ENCODE measurements at regions not wholly inside any gene's neighbourhood (a gene's known extent, or its start where the extent isn't known, plus 50 kb on each side); places are given as distances from the start of the nearest gene placed in this dataset.
"Not testable (repeated sequence)": the region's sequence is repeated elsewhere in the genome, so short reads cannot be mapped to it uniquely, and the experiment has no call there.

GRCh38 chr13:80888390-80888789 is 547.5 kb upstream of the SPRY2 start:
- in situ Hi-C loops (cut with MboI; ENCODE audit: low sequenced_read_pairs): no loop called here

- in situ Hi-C loops (cut with MboI; ENCODE audit: low sequenced_read_pairs): no loop called here
These were observed 543.3 kb upstream of the SPRY2 start for GRCh38 chr13:80884056-80884785.

- in situ Hi-C loops (cut with MboI; ENCODE audit: low sequenced_read_pairs): no loop called here
These were observed 542.6 kb upstream of the SPRY2 start for GRCh38 chr13:80883545-80883944.

GRCh38 chr13:80881942-80882445 is 541.1 kb upstream of the SPRY2 start:
- in situ Hi-C loops (cut with MboI; ENCODE audit: low sequenced_read_pairs): no loop called here

- in situ Hi-C loops (cut with MboI; ENCODE audit: low sequenced_read_pairs): no loop called here
These were observed 540.6 kb upstream of the SPRY2 start for GRCh38 chr13:80881495-80881894.

GRCh38 chr13:80881034-80881433 is 540.1 kb upstream of the SPRY2 start:
- in situ Hi-C loops (cut with MboI; ENCODE audit: low sequenced_read_pairs): no loop called here

- in situ Hi-C loops (cut with MboI; ENCODE audit: low sequenced_read_pairs): no loop called here
These were observed 537.0 kb upstream of the SPRY2 start for GRCh38 chr13:80877944-80878241.

- in situ Hi-C loops (cut with MboI; ENCODE audit: low sequenced_read_pairs): no loop called here
These were observed 536.5 kb upstream of the SPRY2 start for GRCh38 chr13:80877209-80877943.

GRCh38 chr13:80873589-80873988 is 532.7 kb upstream of the SPRY2 start:
- in situ Hi-C loops (cut with MboI; ENCODE audit: low sequenced_read_pairs): no loop called here

GRCh38 chr13:80871971-80872370 is 531.0 kb upstream of the SPRY2 start:
- in situ Hi-C loops (cut with MboI; ENCODE audit: low sequenced_read_pairs): not testable (repeated sequence)

- in situ Hi-C loops (cut with MboI; ENCODE audit: low sequenced_read_pairs): no loop called here
These were observed 530.6 kb upstream of the SPRY2 start for GRCh38 chr13:80871481-80871880.

- in situ Hi-C loops (cut with MboI; ENCODE audit: low sequenced_read_pairs): no loop called here
These were observed 529.3 kb upstream of the SPRY2 start for GRCh38 chr13:80870186-80870585.

- in situ Hi-C loops (cut with MboI; ENCODE audit: low sequenced_read_pairs): no loop called here
These were observed 526.0 kb upstream of the SPRY2 start for GRCh38 chr13:80866921-80867320.

- in situ Hi-C loops (cut with MboI; ENCODE audit: low sequenced_read_pairs): no loop called here
These were observed 524.4 kb upstream of the SPRY2 start for GRCh38 chr13:80865329-80865728.

GRCh38 chr13:80862456-80862855 is 521.5 kb upstream of the SPRY2 start:
- in situ Hi-C loops (cut with MboI; ENCODE audit: low sequenced_read_pairs): no loop called here

- in situ Hi-C loops (cut with MboI; ENCODE audit: low sequenced_read_pairs): no loop called here
These were observed 519.9 kb upstream of the SPRY2 start for GRCh38 chr13:80860845-80861244.

GRCh38 chr13:80858131-80858530 is 517.2 kb upstream of the SPRY2 start:
- in situ Hi-C loops (cut with MboI; ENCODE audit: low sequenced_read_pairs): no loop called here

- in situ Hi-C loops (cut with MboI; ENCODE audit: low sequenced_read_pairs): no loop called here
These were observed 516.4 kb upstream of the SPRY2 start for GRCh38 chr13:80857321-80857720.

- in situ Hi-C loops (cut with MboI; ENCODE audit: low sequenced_read_pairs): no loop called here
These were observed 509.8 kb upstream of the SPRY2 start for GRCh38 chr13:80850771-80851170.

- in situ Hi-C loops (cut with MboI; ENCODE audit: low sequenced_read_pairs): no loop called here
These were observed 503.2 kb upstream of the SPRY2 start for GRCh38 chr13:80844164-80844563.

GRCh38 chr13:80841414-80841813 is 500.5 kb upstream of the SPRY2 start:
- in situ Hi-C loops (cut with MboI; ENCODE audit: low sequenced_read_pairs): no loop called here

- in situ Hi-C loops (cut with MboI; ENCODE audit: low sequenced_read_pairs): no loop called here
These were observed 499.5 kb upstream of the SPRY2 start for GRCh38 chr13:80840316-80840976.

All from HL-60/S4 treated with phorbol 12-myristate 13-acetate at 8.2 ng/mL for 4 days and 3 days (cell line).